ENCODE measurements at regions not wholly inside any gene's neighbourhood (a gene's known extent, or its start where the extent isn't known, plus 50 kb on each side); places are given as distances from the start of the nearest gene placed in this dataset.

- no peak for DNase-seq (ENCODE audit: low read depth, low spot score)
- no peak for ATAC-seq
- Histone ChIP-seq H3K4me3 (no peak overlapping the region), H3K4me1 (ENCODE audit: control insufficient read depth, insufficient read depth, low read length) (no peaks in the 10 kb centered on the region), H3K27ac (ENCODE audit: control insufficient read depth, insufficient read depth) (no peak overlapping the region), H3K4me2 (ENCODE audit: control insufficient read depth, insufficient read depth) (no peak overlapping the region), H3K9ac (ENCODE audit: control insufficient read depth, insufficient read depth, low read length) (no peak overlapping the region), H3K27me3 (replicated peaks in 1 of 2; ENCODE audit: control insufficient read depth in 2 of 2, insufficient read depth in 2 of 2, low read length in 1 of 2) (no peaks in the 10 kb centered on the region), H2AFZ (ENCODE audit: control insufficient read depth, low read depth, low read length) (no peak overlapping the region), H3K9me3 (replicated peaks; ENCODE audit: control insufficient read depth, insufficient read depth, low read length) (no peaks in the 10 kb centered on the region), H4K20me1 (ENCODE audit: control insufficient read depth, insufficient read depth) (no peaks in the 10 kb centered on the region), H3K79me2 (ENCODE audit: control insufficient read depth, insufficient read depth, low read length) (no peaks in the 10 kb centered on the region), H3K36me3 (ENCODE audit: control insufficient read depth in 2 of 2, insufficient read depth in 2 of 2, low read length in 1 of 2) (no peaks in the 10 kb centered on the region)
- SMC1A ChIA-PET (ENCODE audit: uncharacterized antibody, unreplicated experiment): interaction anchor here (0.8 kb wide), 1 partner anchor 12 kb away, joined by 3 read pairs; no protein-coding TSS in a partner anchor
- TF ChIP-seq RELA (IDR thresholded peaks at IDR 0.05; ENCODE audit: borderline replicate concordance, partially characterized antibody): no peak
- TF ChIP-seq ZBED1 (IDR thresholded peaks at IDR 0.05; ENCODE audit: borderline replicate concordance): no peak
- TF ChIP-seq STAT3 (IDR thresholded peaks at IDR 0.05; ENCODE audit: low read depth, low read length): no peak
- TF ChIP-seq POLR2A (IDR thresholded peaks at IDR 0.05; ENCODE audit: low read depth, low read length): no peak
- no peak for TF ChIP-seq GABPA (IDR thresholded peaks at IDR 0.05; ENCODE audit: low read depth)
- TF ChIP-seq POLR2AphosphoS2 (IDR thresholded peaks at IDR 0.05; ENCODE audit: low read depth, low read length): no peak
- no peak for TF ChIP-seq IKZF1 (conservative IDR thresholded peaks at IDR 0.05)
- TF ChIP-seq FOS (IDR thresholded peaks at IDR 0.05; ENCODE audit: borderline replicate concordance, extremely low read depth, insufficient read length): no peak
- TF ChIP-seq NFIC (IDR thresholded peaks at IDR 0.05; ENCODE audit: low read depth, low read length): no peak
- no peak for TF ChIP-seq SRF (IDR thresholded peaks at IDR 0.05; ENCODE audit: low read depth in 2 of 2, low read length in 2 of 2)
- TF ChIP-seq PML (IDR thresholded peaks at IDR 0.05; ENCODE audit: low read length): no peak
- TF ChIP-seq ZNF217 (IDR thresholded peaks at IDR 0.05): no peak
- no peak for TF ChIP-seq EP300 (IDR thresholded peaks at IDR 0.05; ENCODE audit: borderline replicate concordance in 1 of 2, control insufficient read depth in 1 of 2, low read depth in 2 of 2, low read length in 2 of 2)
- TF ChIP-seq SMC3 (IDR thresholded peaks at IDR 0.05; ENCODE audit: borderline replicate concordance, low read length): no peak
- no peak for TF ChIP-seq CHD2 (IDR thresholded peaks at IDR 0.05; ENCODE audit: borderline replicate concordance, low read depth, low read length)
- no peak for TF ChIP-seq NRF1 (conservative IDR thresholded peaks at IDR 0.05; ENCODE audit: low read depth, low read length)
- TF ChIP-seq RCOR1 (conservative IDR thresholded peaks at IDR 0.05; ENCODE audit: low read depth, low read length): no peak
- TF ChIP-seq SP1 (IDR thresholded peaks at IDR 0.05; ENCODE audit: low read depth, low read length): no peak
- TF ChIP-seq BCL3 (IDR thresholded peaks at IDR 0.05; ENCODE audit: borderline replicate concordance, insufficient read depth, low read depth, low read length, poor library complexity, severe bottlenecking): no peak
- TF ChIP-seq LARP7 (IDR thresholded peaks at IDR 0.05): no peak
- RAD21 ChIA-PET (ENCODE audit: unreplicated experiment): no interaction called here
- 16% methylated on average over 13 of the region's 13 CpGs for WGBS (ENCODE audit: insufficient coverage, insufficient replicate concordance, low lambda C conversion rate, missing lambda C conversion rate)
- no TSS peak for BruUV-seq (replicated peaks)
- CTCF ChIA-PET: interaction anchor here (0.9 kb wide), 1 partner anchor 17 kb away, joined by 3 read pairs; no protein-coding TSS in a partner anchor
- in situ Hi-C loops (cut with MboI) (no loop called here), intact Hi-C loops (cut with micrococcal nuclease; ENCODE audit: unreplicated experiment) (no loop called here)
- POLR2A ChIA-PET: no interaction called here
- FAIRE-seq: no peak
Measured at GRCh38 chr16:63703612-63704011, 1418.3 kb downstream of the CDH11 start.
